Fibroblast of lung (primary cell): ENCODE measurements at regions not wholly inside any gene's neighbourhood (a gene's known extent, or its start where the extent isn't known, plus 50 kb on each side); places are given as distances from the start of the nearest gene placed in this dataset.

ENCODE experiments used
- DNase-seq, 2 donors: peaks; one replicate each; pipeline versions ENCODE4 v3.0.0 to v3.0.0-alpha.2; 2010; ENCODE audit warnings: low read depth in 2 of 2
- H2AFZ ChIP-seq: 2 replicates; pipeline ENCODE4 v1.5.1; 2012; ENCODE audit warnings: low read length, control low read depth, inconsistent platforms
- H3K27ac ChIP-seq: 2 replicates; pipeline ENCODE4 v1.5.1; 2011; ENCODE audit warnings: low read length, control low read depth; ENCODE audit not compliant: insufficient read depth
- H3K27me3 ChIP-seq: 2 replicates; pipeline ENCODE4 v1.5.1; 2011; ENCODE audit warnings: mild to moderate bottlenecking, low read length; ENCODE audit not compliant: control insufficient read depth, insufficient read depth
- H3K36me3 ChIP-seq: 2 replicates; pipeline ENCODE4 v1.5.1; 2011; ENCODE audit warnings: low read length; ENCODE audit not compliant: control insufficient read depth, insufficient read depth
- H3K4me1 ChIP-seq: 2 replicates; pipeline ENCODE4 v1.5.1; 2011; ENCODE audit warnings: low read length; ENCODE audit not compliant: control insufficient read depth, insufficient read depth; ENCODE audit errors: extremely low read depth
- H3K4me2 ChIP-seq: 2 replicates; pipeline ENCODE4 v1.5.1; 2011; ENCODE audit warnings: low read length, control low read depth; ENCODE audit not compliant: insufficient read depth; ENCODE audit errors: extremely low read depth
- H3K4me3 ChIP-seq, 4 experiments: fragments of 200-600 bp in 1 of 4; sonication (generic) in 1 of 4; replicated peaks in 1 of 4; 2 replicates each; pipeline ENCODE4 v1.5.1; 2011 to 2016; ENCODE audit warnings: low read length in 4 of 4, low read depth in 3 of 4, mild to moderate bottlenecking in 3 of 4, control low read depth in 2 of 4, inconsistent platforms in 1 of 4, mixed read lengths in 1 of 4; ENCODE audit not compliant: insufficient read depth in 1 of 4; ENCODE audit errors: control extremely low read depth in 1 of 4
- H3K79me2 ChIP-seq: 2 replicates; pipeline ENCODE4 v1.5.1; 2012; ENCODE audit warnings: mild to moderate bottlenecking, low read length, inconsistent platforms; ENCODE audit not compliant: control insufficient read depth, insufficient read depth
- H3K9ac ChIP-seq: 2 replicates; pipeline ENCODE4 v1.5.1; 2011; ENCODE audit warnings: mild to moderate bottlenecking, low read length, control low read depth; ENCODE audit not compliant: insufficient read depth
- H3K9me3 ChIP-seq: 2 replicates; pipeline ENCODE4 v1.5.1; 2012; ENCODE audit warnings: low read depth, low read length; ENCODE audit not compliant: control insufficient read depth, insufficient read depth
- H4K20me1 ChIP-seq: 2 replicates; pipeline ENCODE4 v1.5.1; 2011; ENCODE audit warnings: low read length; ENCODE audit not compliant: control insufficient read depth, insufficient read depth; ENCODE audit errors: extremely low read depth
- CTCF ChIP-seq, 2 donors: IDR thresholded peaks in 1 of 2; conservative IDR thresholded peaks in 1 of 2; 1 replicate in 1 of 2; 2 replicates in 1 of 2; pipeline ENCODE4 v1.5.1; 2011 to 2012; ENCODE audit warnings: low read length in 2 of 2, control low read depth in 1 of 2, inconsistent platforms in 1 of 2, low read depth in 1 of 2, mild to moderate bottlenecking in 1 of 2
- EZH2 ChIP-seq: IDR thresholded peaks from 2 replicates; pipeline ENCODE4 v1.5.1; 2012; ENCODE audit warnings: low read length, control low read depth, mild to moderate bottlenecking; ENCODE audit errors: missing control alignments

DNA sequence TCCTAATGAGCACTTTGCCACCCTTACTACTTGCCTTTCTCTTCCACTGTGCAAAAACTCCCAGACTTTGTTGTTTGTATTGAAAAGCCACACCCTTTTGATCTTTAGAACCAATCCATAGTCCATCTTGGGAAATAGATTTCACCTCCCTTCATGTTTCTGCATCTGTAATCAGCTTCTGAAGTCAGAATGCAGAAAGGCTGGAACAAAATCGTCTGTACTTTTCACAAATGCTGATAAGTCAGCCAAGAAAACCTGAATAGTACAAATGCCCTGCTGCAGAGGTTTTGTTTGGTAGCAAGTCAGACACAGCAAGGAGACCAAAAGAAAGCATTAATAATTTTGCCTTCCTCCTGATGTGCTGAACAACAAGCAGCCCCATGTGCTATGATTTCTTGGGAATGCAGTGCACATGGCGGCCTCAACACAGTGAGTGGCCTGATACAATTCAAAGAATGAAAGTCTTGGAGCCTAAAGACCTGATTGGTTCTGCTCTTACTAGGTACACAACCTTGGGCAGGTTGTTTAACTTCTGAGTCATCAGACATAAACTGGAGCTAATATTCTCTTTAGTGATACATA lies 59.2 kb upstream of the STK32A start:
- no peak overlapping the region for H3K4me2 ChIP-seq
- no peaks in the 10 kb centered on the region for H3K79me2 ChIP-seq
- DNase-seq = no peak
- no peaks in the 10 kb centered on the region for H3K27me3 ChIP-seq
- H3K27ac ChIP-seq = no peak overlapping the region
- H3K9ac ChIP-seq = no peak overlapping the region
- no peak overlapping the region for H2AFZ ChIP-seq
- no peaks in the 10 kb centered on the region for H4K20me1 ChIP-seq
- H3K9me3 ChIP-seq = no peaks in the 10 kb centered on the region
- no peak for TF ChIP-seq CTCF (conservative IDR thresholded peaks at IDR 0.05 in 1 of 2, IDR thresholded peaks at IDR 0.05 in 1 of 2; ENCODE audit: low read depth in 1 of 2, low read length in 2 of 2)
- no peak for TF ChIP-seq EZH2
- peaks cover 5% of the 10 kb centered on the region for H3K4me1 ChIP-seq
- H3K4me3 ChIP-seq = no peak overlapping the region
- H3K36me3 ChIP-seq = no peaks in the 10 kb centered on the region

GRCh38 chr5:147176422-147176821 lies 58.4 kb upstream of the STK32A start:
- H4K20me1 ChIP-seq = no peaks in the 10 kb centered on the region
- no peaks in the 10 kb centered on the region for H3K79me2 ChIP-seq
- H3K27ac ChIP-seq = no peak overlapping the region
- H3K4me1 ChIP-seq = peaks cover 4% of the 10 kb centered on the region
- H3K4me3 ChIP-seq = no peak overlapping the region
- no peaks in the 10 kb centered on the region for H3K36me3 ChIP-seq
- no peaks in the 10 kb centered on the region for H3K27me3 ChIP-seq
- H3K9me3 ChIP-seq = no peaks in the 10 kb centered on the region
- H3K9ac ChIP-seq = no peak overlapping the region
- H2AFZ ChIP-seq = no peak overlapping the region
- TF ChIP-seq CTCF (conservative IDR thresholded peaks at IDR 0.05 in 1 of 2, IDR thresholded peaks at IDR 0.05 in 1 of 2; ENCODE audit: low read depth in 1 of 2, low read length in 2 of 2) = no peak
- no peak for TF ChIP-seq EZH2
- no peak overlapping the region for H3K4me2 ChIP-seq
- no peak for DNase-seq

- Histone ChIP-seq H3K27me3 (no peaks in the 10 kb centered on the region), H3K79me2 (no peaks in the 10 kb centered on the region), H3K36me3 (no peaks in the 10 kb centered on the region), H3K9me3 (no peaks in the 10 kb centered on the region), H3K4me2 (no peak overlapping the region), H3K4me1 (peaks cover 4% of the 10 kb centered on the region), H4K20me1 (no peaks in the 10 kb centered on the region), H3K4me3 (no peak overlapping the region), H3K9ac (no peak overlapping the region), H2AFZ (no peak overlapping the region), H3K27ac (no peak overlapping the region)
- peak in 1 of 2 donors; percentile 88 for DNase-seq
- TF ChIP-seq CTCF (conservative IDR thresholded peaks at IDR 0.05 in 1 of 2, IDR thresholded peaks at IDR 0.05 in 1 of 2; ENCODE audit: low read depth in 1 of 2, low read length in 2 of 2) (no peak), EZH2 (no peak)
Measured at GRCh38 chr5:147177125-147177840, 57.5 kb upstream of the STK32A start.
